NT2/D1 (cell line): ENCODE measurements at regions not wholly inside any gene's neighbourhood (a gene's known extent, or its start where the extent isn't known, plus 50 kb on each side); places are given as distances from the start of the nearest gene placed in this dataset.

Experiments
- SUZ12 ChIP-seq: IDR thresholded peaks from 2 replicates; pipeline ENCODE4 v1.6.1; 2011; ENCODE audit not compliant: insufficient read length, insufficient read depth; ENCODE audit errors: extremely low read depth
- YY1 ChIP-seq: IDR thresholded peaks from 2 replicates; pipeline ENCODE4 v1.6.1; 2011; ENCODE audit not compliant: insufficient read length, insufficient read depth
- ZNF274 ChIP-seq: IDR thresholded peaks from 2 replicates; pipeline ENCODE4 v1.6.1; 2011; ENCODE audit warnings: mild to moderate bottlenecking, low read depth, low read length

DNA sequence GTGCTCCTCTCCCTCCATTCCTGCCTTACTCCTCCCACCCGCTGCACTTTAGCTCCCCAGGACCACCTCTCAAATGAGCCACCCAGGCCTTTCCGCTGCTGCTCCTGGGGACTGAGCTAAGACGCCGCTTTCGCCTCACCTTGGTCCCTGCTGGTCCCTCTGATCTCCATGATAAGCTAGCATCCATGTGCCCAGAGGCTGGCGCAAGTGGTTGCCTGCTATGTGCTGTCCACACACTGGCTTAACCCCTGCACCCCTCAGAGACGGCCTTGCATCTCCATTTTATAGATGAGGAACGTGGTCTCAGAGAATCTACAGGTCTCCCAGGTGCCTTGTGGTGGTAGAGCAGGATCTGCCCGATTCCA lies 160.1 kb upstream of the PMEPA1 start:
- no peak for TF ChIP-seq YY1
- no peak for TF ChIP-seq ZNF274
- no peak for TF ChIP-seq SUZ12
